ENCODE measurements at regions not wholly inside any gene's neighbourhood (a gene's known extent, or its start where the extent isn't known, plus 50 kb on each side); places are given as distances from the start of the nearest gene placed in this dataset.
"Not testable (repeated sequence)": the region's sequence is repeated elsewhere in the genome, so short reads cannot be mapped to it uniquely, and the experiment has no call there.

- DNase-seq (ENCODE audit: low read depth in 1 of 2, low spot score in 1 of 2) = no peak
Measured at GRCh38 chr9:107784235-107784958, 294.8 kb upstream of the KLF4 start.

- no peak for DNase-seq (ENCODE audit: low read depth in 1 of 2, low spot score in 1 of 2)
Measured at GRCh38 chr9:107782789-107783188, 293.2 kb upstream of the KLF4 start.

GRCh38 chr9:107782381-107782780 lies 292.8 kb upstream of the KLF4 start:
- DNase-seq (ENCODE audit: low read depth in 1 of 2, low spot score in 1 of 2) = no peak

GRCh38 chr9:107780960-107781359 lies 291.4 kb upstream of the KLF4 start:
- no peak for DNase-seq (ENCODE audit: low read depth in 1 of 2, low spot score in 1 of 2)

GRCh38 chr9:107779731-107780130 lies 290.2 kb upstream of the KLF4 start:
- DNase-seq (ENCODE audit: low read depth in 1 of 2, low spot score in 1 of 2) = no peak

GRCh38 chr9:107778661-107779060 lies 289.1 kb upstream of the KLF4 start:
- DNase-seq (ENCODE audit: low read depth in 1 of 2, low spot score in 1 of 2) = no peak

GRCh38 chr9:107774099-107774498 lies 284.5 kb upstream of the KLF4 start:
- not testable (repeated sequence) for DNase-seq (ENCODE audit: low read depth in 1 of 2, low spot score in 1 of 2)

GRCh38 chr9:107772988-107773387 lies 283.4 kb upstream of the KLF4 start:
- no peak for DNase-seq (ENCODE audit: low read depth in 1 of 2, low spot score in 1 of 2)

GRCh38 chr9:107770716-107771115 lies 281.1 kb upstream of the KLF4 start:
- no peak for DNase-seq (ENCODE audit: low read depth in 1 of 2, low spot score in 1 of 2)

GRCh38 chr9:107768224-107768623 lies 278.7 kb upstream of the KLF4 start:
- no peak for DNase-seq (ENCODE audit: low read depth in 1 of 2, low spot score in 1 of 2)

- no peak for DNase-seq (ENCODE audit: low read depth in 1 of 2, low spot score in 1 of 2)
Measured at GRCh38 chr9:107767711-107768110, 278.1 kb upstream of the KLF4 start.

- not testable (repeated sequence) for DNase-seq (ENCODE audit: low read depth in 1 of 2, low spot score in 1 of 2)
Measured at GRCh38 chr9:107763469-107763868, 273.9 kb upstream of the KLF4 start.

GRCh38 chr9:107761307-107761706 lies 271.7 kb upstream of the KLF4 start:
- no peak for DNase-seq (ENCODE audit: low read depth in 1 of 2, low spot score in 1 of 2)

- DNase-seq (ENCODE audit: low read depth in 1 of 2, low spot score in 1 of 2) = no peak
Measured at GRCh38 chr9:107760469-107761242, 271.1 kb upstream of the KLF4 start.

- no peak for DNase-seq (ENCODE audit: low read depth in 1 of 2, low spot score in 1 of 2)
Measured at GRCh38 chr9:107759823-107760166, 270.2 kb upstream of the KLF4 start.

- no peak for DNase-seq (ENCODE audit: low read depth in 1 of 2, low spot score in 1 of 2)
Measured at GRCh38 chr9:107759009-107759822, 269.6 kb upstream of the KLF4 start.

- DNase-seq (ENCODE audit: low read depth in 1 of 2, low spot score in 1 of 2) = no peak
Measured at GRCh38 chr9:107756091-107756490, 266.5 kb upstream of the KLF4 start.

GRCh38 chr9:107755246-107755645 lies 265.7 kb upstream of the KLF4 start:
- no peak for DNase-seq (ENCODE audit: low read depth in 1 of 2, low spot score in 1 of 2)

- no peak for DNase-seq (ENCODE audit: low read depth in 1 of 2, low spot score in 1 of 2)
Measured at GRCh38 chr9:107751567-107752210, 262.1 kb upstream of the KLF4 start.

- DNase-seq (ENCODE audit: low read depth in 1 of 2, low spot score in 1 of 2) = no peak
Measured at GRCh38 chr9:107750741-107751566, 261.4 kb upstream of the KLF4 start.

Measured in activated CD4-positive, alpha-beta T cell treated with anti-CD3 and anti-CD28 coated beads, Interleukin-2, amount 50 U/mL, for 24 hours (primary cell).